ENCODE measurements at regions not wholly inside any gene's neighbourhood (a gene's known extent, or its start where the extent isn't known, plus 50 kb on each side); places are given as distances from the start of the nearest gene placed in this dataset.

DNA sequence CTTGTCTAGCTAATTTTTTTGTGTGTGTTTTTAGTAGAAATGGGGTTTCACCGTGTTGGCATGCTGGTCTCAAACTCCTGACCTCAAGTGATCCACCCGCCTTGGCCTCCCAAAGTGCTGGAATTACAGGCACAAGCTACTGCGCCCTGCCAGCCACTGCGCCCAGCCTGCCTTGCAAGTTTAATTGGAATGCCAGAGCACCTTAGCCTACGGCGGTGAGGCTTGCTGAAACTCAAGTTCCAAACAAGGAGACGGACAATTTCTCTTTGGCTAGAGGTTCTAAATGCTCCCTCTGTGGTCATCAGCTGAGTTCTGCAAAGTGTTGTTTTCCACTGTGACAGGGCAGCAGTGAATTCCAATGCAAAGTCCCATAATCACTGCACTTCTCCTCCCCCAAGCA lies 583.4 kb downstream of the KCNJ3 start (continued):
- TF ChIP-seq, protein P1, sequence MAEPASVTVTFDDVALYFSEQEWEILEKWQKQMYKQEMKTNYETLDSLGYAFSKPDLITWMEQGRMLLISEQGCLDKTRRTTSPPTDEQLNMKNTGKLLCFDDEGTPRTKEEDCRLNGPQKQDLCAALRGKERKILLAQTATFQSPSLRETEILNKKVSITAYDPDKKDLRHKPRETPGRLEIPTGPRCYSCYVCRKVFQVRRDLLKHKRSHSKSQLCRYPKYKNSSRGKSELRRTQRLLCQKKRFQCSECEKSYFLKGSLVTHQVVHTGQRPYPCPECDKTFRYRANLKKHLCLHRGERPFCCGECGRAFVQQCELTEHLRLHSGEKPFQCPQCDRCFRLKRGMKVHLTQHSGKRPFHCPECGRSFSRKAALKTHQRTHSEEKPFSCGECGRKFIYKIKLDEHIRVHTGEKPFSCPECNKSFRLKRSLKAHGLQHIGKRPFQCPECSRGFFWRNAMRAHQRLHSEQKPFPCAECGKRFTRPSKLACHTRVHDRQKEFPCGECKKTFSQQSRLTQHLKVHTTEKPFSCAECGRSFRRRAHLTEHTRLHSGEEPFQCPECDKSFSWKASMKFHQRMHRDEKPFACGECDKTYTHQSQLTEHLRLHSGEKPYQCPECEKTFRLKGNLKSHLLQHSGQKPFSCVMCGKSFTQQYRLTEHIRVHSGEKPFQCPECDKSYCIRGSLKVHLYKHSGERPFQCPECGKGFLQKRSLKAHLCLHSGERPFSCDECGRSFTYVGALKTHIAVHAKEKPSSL (CRISPR knock-in tag; conservative IDR thresholded peaks at IDR 0.05): no peak
- no peak for TF ChIP-seq SP1 (CRISPR knock-in tag; conservative IDR thresholded peaks at IDR 0.05)
- no peak for TF ChIP-seq ZNF671 (CRISPR knock-in tag; IDR thresholded peaks at IDR 0.05)

DNA sequence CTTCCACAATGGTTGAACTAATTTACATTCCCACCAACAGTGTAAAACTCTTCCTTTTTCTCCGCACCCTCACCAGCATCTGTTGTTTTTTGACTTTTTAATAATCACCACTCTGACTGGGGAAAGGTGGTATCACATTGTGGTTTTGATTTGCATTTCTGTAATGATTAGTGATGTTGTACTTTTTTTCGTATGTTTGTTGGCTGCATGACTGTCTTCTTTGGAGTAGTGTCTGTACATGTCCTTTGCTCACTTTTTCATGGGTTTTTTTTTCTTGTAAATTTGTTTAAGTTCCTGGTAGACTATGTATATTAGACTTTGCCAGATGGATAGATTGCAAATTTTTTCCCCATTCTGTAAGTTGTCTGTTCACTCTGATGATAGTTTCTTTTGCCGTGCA lies 574.8 kb downstream of the KCNJ3 start:
- POLR2A ChIA-PET: no interaction called here

More for the DNA sequence above, 574.8 kb downstream of the KCNJ3 start:
- no peaks in the 10 kb centered on the region; the same call in 1 of the 2 replicates for H3K27me3 Mint-ChIP-seq (ENCODE audit: low read depth)
- TF ChIP-seq, protein P2, sequence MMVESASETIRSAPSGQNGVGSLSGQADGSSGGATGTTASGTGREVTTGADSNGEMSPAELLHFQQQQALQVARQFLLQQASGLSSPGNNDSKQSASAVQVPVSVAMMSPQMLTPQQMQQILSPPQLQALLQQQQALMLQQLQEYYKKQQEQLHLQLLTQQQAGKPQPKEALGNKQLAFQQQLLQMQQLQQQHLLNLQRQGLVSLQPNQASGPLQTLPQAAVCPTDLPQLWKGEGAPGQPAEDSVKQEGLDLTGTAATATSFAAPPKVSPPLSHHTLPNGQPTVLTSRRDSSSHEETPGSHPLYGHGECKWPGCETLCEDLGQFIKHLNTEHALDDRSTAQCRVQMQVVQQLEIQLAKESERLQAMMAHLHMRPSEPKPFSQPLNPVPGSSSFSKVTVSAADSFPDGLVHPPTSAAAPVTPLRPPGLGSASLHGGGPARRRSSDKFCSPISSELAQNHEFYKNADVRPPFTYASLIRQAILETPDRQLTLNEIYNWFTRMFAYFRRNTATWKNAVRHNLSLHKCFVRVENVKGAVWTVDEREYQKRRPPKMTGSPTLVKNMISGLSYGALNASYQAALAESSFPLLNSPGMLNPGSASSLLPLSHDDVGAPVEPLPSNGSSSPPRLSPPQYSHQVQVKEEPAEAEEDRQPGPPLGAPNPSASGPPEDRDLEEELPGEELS (CRISPR knock-in tag; IDR thresholded peaks at IDR 0.05): no peak
- TF ChIP-seq GRHL2 (CRISPR knock-in tag; IDR thresholded peaks at IDR 0.05; ENCODE audit: insufficient replicate concordance, severe bottlenecking) (no peak), TEAD4 (CRISPR knock-in tag; IDR thresholded peaks at IDR 0.05) (no peak), IRF2 (CRISPR knock-in tag; IDR thresholded peaks at IDR 0.05; ENCODE audit: borderline replicate concordance, low read depth) (no peak), ZNF396 (CRISPR knock-in tag; IDR thresholded peaks at IDR 0.05; ENCODE audit: borderline replicate concordance) (no peak), SOX15 (CRISPR knock-in tag; IDR thresholded peaks at IDR 0.05) (no peak)
- TF ChIP-seq, protein P3, sequence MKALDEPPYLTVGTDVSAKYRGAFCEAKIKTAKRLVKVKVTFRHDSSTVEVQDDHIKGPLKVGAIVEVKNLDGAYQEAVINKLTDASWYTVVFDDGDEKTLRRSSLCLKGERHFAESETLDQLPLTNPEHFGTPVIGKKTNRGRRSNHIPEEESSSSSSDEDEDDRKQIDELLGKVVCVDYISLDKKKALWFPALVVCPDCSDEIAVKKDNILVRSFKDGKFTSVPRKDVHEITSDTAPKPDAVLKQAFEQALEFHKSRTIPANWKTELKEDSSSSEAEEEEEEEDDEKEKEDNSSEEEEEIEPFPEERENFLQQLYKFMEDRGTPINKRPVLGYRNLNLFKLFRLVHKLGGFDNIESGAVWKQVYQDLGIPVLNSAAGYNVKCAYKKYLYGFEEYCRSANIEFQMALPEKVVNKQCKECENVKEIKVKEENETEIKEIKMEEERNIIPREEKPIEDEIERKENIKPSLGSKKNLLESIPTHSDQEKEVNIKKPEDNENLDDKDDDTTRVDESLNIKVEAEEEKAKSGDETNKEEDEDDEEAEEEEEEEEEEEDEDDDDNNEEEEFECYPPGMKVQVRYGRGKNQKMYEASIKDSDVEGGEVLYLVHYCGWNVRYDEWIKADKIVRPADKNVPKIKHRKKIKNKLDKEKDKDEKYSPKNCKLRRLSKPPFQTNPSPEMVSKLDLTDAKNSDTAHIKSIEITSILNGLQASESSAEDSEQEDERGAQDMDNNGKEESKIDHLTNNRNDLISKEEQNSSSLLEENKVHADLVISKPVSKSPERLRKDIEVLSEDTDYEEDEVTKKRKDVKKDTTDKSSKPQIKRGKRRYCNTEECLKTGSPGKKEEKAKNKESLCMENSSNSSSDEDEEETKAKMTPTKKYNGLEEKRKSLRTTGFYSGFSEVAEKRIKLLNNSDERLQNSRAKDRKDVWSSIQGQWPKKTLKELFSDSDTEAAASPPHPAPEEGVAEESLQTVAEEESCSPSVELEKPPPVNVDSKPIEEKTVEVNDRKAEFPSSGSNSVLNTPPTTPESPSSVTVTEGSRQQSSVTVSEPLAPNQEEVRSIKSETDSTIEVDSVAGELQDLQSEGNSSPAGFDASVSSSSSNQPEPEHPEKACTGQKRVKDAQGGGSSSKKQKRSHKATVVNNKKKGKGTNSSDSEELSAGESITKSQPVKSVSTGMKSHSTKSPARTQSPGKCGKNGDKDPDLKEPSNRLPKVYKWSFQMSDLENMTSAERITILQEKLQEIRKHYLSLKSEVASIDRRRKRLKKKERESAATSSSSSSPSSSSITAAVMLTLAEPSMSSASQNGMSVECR (CRISPR knock-in tag; IDR thresholded peaks at IDR 0.05; ENCODE audit: borderline replicate concordance): no peak
- TF ChIP-seq, protein P4, sequence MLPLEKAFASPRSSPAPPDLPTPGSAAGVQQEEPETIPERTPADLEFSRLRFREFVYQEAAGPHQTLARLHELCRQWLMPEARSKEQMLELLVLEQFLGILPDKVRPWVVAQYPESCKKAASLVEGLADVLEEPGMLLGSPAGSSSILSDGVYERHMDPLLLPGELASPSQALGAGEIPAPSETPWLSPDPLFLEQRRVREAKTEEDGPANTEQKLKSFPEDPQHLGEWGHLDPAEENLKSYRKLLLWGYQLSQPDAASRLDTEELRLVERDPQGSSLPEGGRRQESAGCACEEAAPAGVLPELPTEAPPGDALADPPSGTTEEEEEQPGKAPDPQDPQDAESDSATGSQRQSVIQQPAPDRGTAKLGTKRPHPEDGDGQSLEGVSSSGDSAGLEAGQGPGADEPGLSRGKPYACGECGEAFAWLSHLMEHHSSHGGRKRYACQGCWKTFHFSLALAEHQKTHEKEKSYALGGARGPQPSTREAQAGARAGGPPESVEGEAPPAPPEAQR (CRISPR knock-in tag; IDR thresholded peaks at IDR 0.05): no peak
- TF ChIP-seq, protein P5, sequence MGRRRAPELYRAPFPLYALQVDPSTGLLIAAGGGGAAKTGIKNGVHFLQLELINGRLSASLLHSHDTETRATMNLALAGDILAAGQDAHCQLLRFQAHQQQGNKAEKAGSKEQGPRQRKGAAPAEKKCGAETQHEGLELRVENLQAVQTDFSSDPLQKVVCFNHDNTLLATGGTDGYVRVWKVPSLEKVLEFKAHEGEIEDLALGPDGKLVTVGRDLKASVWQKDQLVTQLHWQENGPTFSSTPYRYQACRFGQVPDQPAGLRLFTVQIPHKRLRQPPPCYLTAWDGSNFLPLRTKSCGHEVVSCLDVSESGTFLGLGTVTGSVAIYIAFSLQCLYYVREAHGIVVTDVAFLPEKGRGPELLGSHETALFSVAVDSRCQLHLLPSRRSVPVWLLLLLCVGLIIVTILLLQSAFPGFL (CRISPR knock-in tag; IDR thresholded peaks at IDR 0.05; ENCODE audit: borderline replicate concordance): no peak
- H3K9me3 Mint-ChIP-seq: no peaks in the 10 kb centered on the region
- DNase-seq (ENCODE audit: low spot score): no peak
- H3K4me3 Mint-ChIP-seq: no peak overlapping the region
- CTCF ChIA-PET: no interaction called here
- no peak overlapping the region for H3K27ac Mint-ChIP-seq
- H3K4me1 Mint-ChIP-seq: no peaks in the 10 kb centered on the region
- ATAC-seq: no peak
- H3K36me3 Mint-ChIP-seq: no peaks in the 10 kb centered on the region
